Rectal smooth muscle tissue (tissue), 1 donor: ENCODE measurements at regions not wholly inside any gene's neighbourhood (a gene's known extent, or its start where the extent isn't known, plus 50 kb on each side); places are given as distances from the start of the nearest gene placed in this dataset.

ENCODE experiments used
- H3K27ac ChIP-seq: one replicate; pipeline ENCODE4 v1.7.0; 2013; ENCODE audit warnings: low read depth, low read length, inconsistent platforms
- H3K27me3 ChIP-seq: one replicate; pipeline ENCODE4 v1.7.0; 2013; ENCODE audit warnings: low read length; ENCODE audit not compliant: control insufficient read depth, insufficient read depth
- H3K36me3 ChIP-seq: one replicate; pipeline ENCODE4 v1.7.0; 2013; ENCODE audit warnings: low read length; ENCODE audit not compliant: control insufficient read depth, insufficient read depth
- H3K4me1 ChIP-seq: one replicate; pipeline ENCODE4 v1.7.0; 2013; ENCODE audit warnings: low read length; ENCODE audit not compliant: control insufficient read depth, insufficient read depth
- H3K4me3 ChIP-seq: one replicate; pipeline ENCODE4 v1.7.0; 2013; ENCODE audit warnings: low read length
- H3K9ac ChIP-seq: one replicate; pipeline ENCODE4 v1.7.0; 2013; ENCODE audit warnings: low read length

GRCh38 chr16:63606778-63607177 lies 1515.1 kb downstream of the CDH11 start:
- no peaks in the 10 kb centered on the region for H3K36me3 ChIP-seq
- H3K4me3 ChIP-seq, result no peak overlapping the region
- no peak overlapping the region for H3K27ac ChIP-seq
- no peak overlapping the region for H3K9ac ChIP-seq
- no peaks in the 10 kb centered on the region for H3K27me3 ChIP-seq
- H3K4me1 ChIP-seq, result no peaks in the 10 kb centered on the region

GRCh38 chr16:63602206-63602927 lies 1519.5 kb downstream of the CDH11 start:
- H3K36me3 ChIP-seq, result no peaks in the 10 kb centered on the region
- no peaks in the 10 kb centered on the region for H3K27me3 ChIP-seq
- no peaks in the 10 kb centered on the region for H3K4me1 ChIP-seq
- H3K4me3 ChIP-seq, result no peak overlapping the region
- no peak overlapping the region for H3K9ac ChIP-seq
- no peak overlapping the region for H3K27ac ChIP-seq

GRCh38 chr16:63596716-63597115 lies 1525.1 kb downstream of the CDH11 start:
- Histone ChIP-seq H3K36me3 (no peaks in the 10 kb centered on the region), H3K27ac (no peak overlapping the region), H3K27me3 (no peaks in the 10 kb centered on the region), H3K4me3 (no peak overlapping the region), H3K9ac (no peak overlapping the region), H3K4me1 (no peaks in the 10 kb centered on the region)

- no peaks in the 10 kb centered on the region for H3K36me3 ChIP-seq
- no peak overlapping the region for H3K9ac ChIP-seq
- H3K4me3 ChIP-seq, result no peak overlapping the region
- no peak overlapping the region for H3K27ac ChIP-seq
- no peaks in the 10 kb centered on the region for H3K4me1 ChIP-seq
- no peaks in the 10 kb centered on the region for H3K27me3 ChIP-seq
Observed at GRCh38 chr16:63592852-63593251, 1529.0 kb downstream of the CDH11 start.

- Histone ChIP-seq H3K4me1 (no peaks in the 10 kb centered on the region), H3K9ac (no peak overlapping the region), H3K27ac (no peak overlapping the region), H3K27me3 (no peaks in the 10 kb centered on the region), H3K4me3 (no peak overlapping the region), H3K36me3 (no peaks in the 10 kb centered on the region)
Observed at GRCh38 chr16:63581570-63581969, 1540.3 kb downstream of the CDH11 start.

- Histone ChIP-seq H3K36me3 (no peaks in the 10 kb centered on the region), H3K27me3 (no peaks in the 10 kb centered on the region), H3K9ac (no peak overlapping the region), H3K4me1 (no peaks in the 10 kb centered on the region), H3K27ac (no peak overlapping the region), H3K4me3 (no peak overlapping the region)
Observed at GRCh38 chr16:63578791-63579190, 1542.6 kb upstream of the CDH8 start.

- Histone ChIP-seq H3K27ac (no peak overlapping the region), H3K4me1 (no peaks in the 10 kb centered on the region), H3K36me3 (no peaks in the 10 kb centered on the region), H3K9ac (no peak overlapping the region), H3K4me3 (no peak overlapping the region), H3K27me3 (no peaks in the 10 kb centered on the region)
Observed at GRCh38 chr16:63577891-63578290, 1541.7 kb upstream of the CDH8 start.

- Histone ChIP-seq H3K9ac (no peak overlapping the region), H3K4me1 (no peaks in the 10 kb centered on the region), H3K36me3 (no peaks in the 10 kb centered on the region), H3K4me3 (no peak overlapping the region), H3K27ac (no peak overlapping the region), H3K27me3 (no peaks in the 10 kb centered on the region)
Observed at GRCh38 chr16:63575041-63575440, 1538.8 kb upstream of the CDH8 start.

- Histone ChIP-seq H3K9ac (no peak overlapping the region), H3K27ac (no peak overlapping the region), H3K4me3 (no peak overlapping the region), H3K36me3 (no peaks in the 10 kb centered on the region), H3K4me1 (no peaks in the 10 kb centered on the region), H3K27me3 (no peaks in the 10 kb centered on the region)
Observed at GRCh38 chr16:63568164-63568563, 1531.9 kb upstream of the CDH8 start.

- Histone ChIP-seq H3K27me3 (no peaks in the 10 kb centered on the region), H3K9ac (no peak overlapping the region), H3K36me3 (no peaks in the 10 kb centered on the region), H3K4me3 (no peak overlapping the region), H3K4me1 (no peaks in the 10 kb centered on the region), H3K27ac (no peak overlapping the region)
Observed at GRCh38 chr16:63563819-63564505, 1527.7 kb upstream of the CDH8 start.

GRCh38 chr16:63553980-63554379 lies 1517.7 kb upstream of the CDH8 start:
- Histone ChIP-seq H3K36me3 (no peaks in the 10 kb centered on the region), H3K4me1 (no peaks in the 10 kb centered on the region), H3K27me3 (no peaks in the 10 kb centered on the region), H3K4me3 (no peak overlapping the region), H3K27ac (no peak overlapping the region), H3K9ac (no peak overlapping the region)

- no peak overlapping the region for H3K9ac ChIP-seq
- H3K27me3 ChIP-seq, result no peaks in the 10 kb centered on the region
- H3K27ac ChIP-seq, result no peak overlapping the region
- H3K4me1 ChIP-seq, result no peaks in the 10 kb centered on the region
- no peaks in the 10 kb centered on the region for H3K36me3 ChIP-seq
- no peak overlapping the region for H3K4me3 ChIP-seq
Observed at GRCh38 chr16:63539276-63539675, 1503.0 kb upstream of the CDH8 start.

- H3K27ac ChIP-seq, result no peak overlapping the region
- no peaks in the 10 kb centered on the region for H3K27me3 ChIP-seq
- H3K4me3 ChIP-seq, result no peak overlapping the region
Observed at GRCh38 chr16:63530974-63531373, 1494.7 kb upstream of the CDH8 start.

More at GRCh38 chr16:63530974-63531373, 1494.7 kb upstream of the CDH8 start:
- Histone ChIP-seq H3K4me1 (no peaks in the 10 kb centered on the region), H3K36me3 (no peaks in the 10 kb centered on the region), H3K9ac (no peak overlapping the region)
